ENCODE measurements at regions not wholly inside any gene's neighbourhood (a gene's known extent, or its start where the extent isn't known, plus 50 kb on each side); places are given as distances from the start of the nearest gene placed in this dataset.

DNA sequence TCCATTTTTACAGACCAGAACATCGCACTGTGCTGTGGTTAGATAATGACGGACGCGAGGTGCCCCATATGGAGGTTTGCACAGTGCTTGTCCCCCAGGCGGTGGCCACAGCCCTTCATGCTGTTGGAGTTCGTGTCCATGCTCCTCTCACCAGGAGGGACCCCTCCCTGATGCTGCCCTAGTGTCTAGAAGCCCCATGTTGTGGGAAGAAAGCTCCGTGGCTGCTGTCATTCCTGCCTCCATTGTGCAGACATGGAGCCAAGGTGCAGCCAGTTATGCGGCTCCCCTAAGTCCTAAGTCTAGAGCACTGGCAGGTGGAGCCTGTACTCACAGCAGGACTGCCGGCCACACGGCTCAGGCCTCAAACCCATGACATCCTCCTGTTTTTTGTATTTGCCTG, 464.9 kb downstream of the EIPR1 start (continued):
- TF ChIP-seq, protein P1, sequence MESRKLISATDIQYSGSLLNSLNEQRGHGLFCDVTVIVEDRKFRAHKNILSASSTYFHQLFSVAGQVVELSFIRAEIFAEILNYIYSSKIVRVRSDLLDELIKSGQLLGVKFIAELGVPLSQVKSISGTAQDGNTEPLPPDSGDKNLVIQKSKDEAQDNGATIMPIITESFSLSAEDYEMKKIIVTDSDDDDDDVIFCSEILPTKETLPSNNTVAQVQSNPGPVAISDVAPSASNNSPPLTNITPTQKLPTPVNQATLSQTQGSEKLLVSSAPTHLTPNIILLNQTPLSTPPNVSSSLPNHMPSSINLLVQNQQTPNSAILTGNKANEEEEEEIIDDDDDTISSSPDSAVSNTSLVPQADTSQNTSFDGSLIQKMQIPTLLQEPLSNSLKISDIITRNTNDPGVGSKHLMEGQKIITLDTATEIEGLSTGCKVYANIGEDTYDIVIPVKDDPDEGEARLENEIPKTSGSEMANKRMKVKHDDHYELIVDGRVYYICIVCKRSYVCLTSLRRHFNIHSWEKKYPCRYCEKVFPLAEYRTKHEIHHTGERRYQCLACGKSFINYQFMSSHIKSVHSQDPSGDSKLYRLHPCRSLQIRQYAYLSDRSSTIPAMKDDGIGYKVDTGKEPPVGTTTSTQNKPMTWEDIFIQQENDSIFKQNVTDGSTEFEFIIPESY (IDR thresholded peaks at IDR 0.05; ENCODE audit: extremely low read depth, insufficient replicate concordance, low read length) = no peak
- no peak for TF ChIP-seq SRF (IDR thresholded peaks at IDR 0.05; ENCODE audit: low read depth)
- TF ChIP-seq, protein P2, sequence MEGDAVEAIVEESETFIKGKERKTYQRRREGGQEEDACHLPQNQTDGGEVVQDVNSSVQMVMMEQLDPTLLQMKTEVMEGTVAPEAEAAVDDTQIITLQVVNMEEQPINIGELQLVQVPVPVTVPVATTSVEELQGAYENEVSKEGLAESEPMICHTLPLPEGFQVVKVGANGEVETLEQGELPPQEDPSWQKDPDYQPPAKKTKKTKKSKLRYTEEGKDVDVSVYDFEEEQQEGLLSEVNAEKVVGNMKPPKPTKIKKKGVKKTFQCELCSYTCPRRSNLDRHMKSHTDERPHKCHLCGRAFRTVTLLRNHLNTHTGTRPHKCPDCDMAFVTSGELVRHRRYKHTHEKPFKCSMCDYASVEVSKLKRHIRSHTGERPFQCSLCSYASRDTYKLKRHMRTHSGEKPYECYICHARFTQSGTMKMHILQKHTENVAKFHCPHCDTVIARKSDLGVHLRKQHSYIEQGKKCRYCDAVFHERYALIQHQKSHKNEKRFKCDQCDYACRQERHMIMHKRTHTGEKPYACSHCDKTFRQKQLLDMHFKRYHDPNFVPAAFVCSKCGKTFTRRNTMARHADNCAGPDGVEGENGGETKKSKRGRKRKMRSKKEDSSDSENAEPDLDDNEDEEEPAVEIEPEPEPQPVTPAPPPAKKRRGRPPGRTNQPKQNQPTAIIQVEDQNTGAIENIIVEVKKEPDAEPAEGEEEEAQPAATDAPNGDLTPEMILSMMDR (IDR thresholded peaks at IDR 0.05 in 2 of 3, conservative IDR thresholded peaks at IDR 0.05 in 1 of 3; ENCODE audit: borderline replicate concordance in 1 of 3, insufficient read depth in 1 of 3, low read depth in 2 of 3, low read length in 2 of 3) = no peak
- TF ChIP-seq POLR2AphosphoS5 (IDR thresholded peaks at IDR 0.05; ENCODE audit: low read depth, low read length) = no peak
- no peak for TF ChIP-seq EZH2phosphoT487 (IDR thresholded peaks at IDR 0.05; ENCODE audit: borderline replicate concordance)
- no peak for TF ChIP-seq ZFX (IDR thresholded peaks at IDR 0.05)
- no peak for TF ChIP-seq RAD21 (IDR thresholded peaks at IDR 0.05; ENCODE audit: low read depth)

DNA sequence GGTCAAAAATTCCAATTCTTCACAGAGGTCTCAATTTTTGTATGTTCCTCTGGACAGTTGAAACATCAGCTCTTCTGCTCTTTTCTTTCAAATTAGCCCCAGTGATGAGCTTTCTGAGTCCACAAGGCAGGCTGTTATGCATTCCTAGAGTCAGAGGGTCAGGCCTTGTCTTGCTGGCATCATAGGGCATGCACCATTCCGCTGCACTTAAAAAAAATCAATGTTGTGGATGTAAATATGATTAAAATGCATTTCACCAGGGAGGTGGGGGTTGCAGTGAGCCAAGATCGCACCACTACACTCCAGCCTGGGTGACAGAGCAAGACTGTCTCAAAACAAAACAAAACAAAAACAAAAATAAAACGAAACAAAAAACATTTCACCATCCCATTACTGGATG, 465.3 kb downstream of the EIPR1 start:
- Histone ChIP-seq H3K9me3 (ENCODE audit: control insufficient read depth in 1 of 2, insufficient read depth in 1 of 2, low read depth in 1 of 2, low read length in 2 of 2) (0 out of 4 replicates have a peak, but pooled peaks cover 0 to 6% of the 10 kb centered on the region in 2 experiments), H4K20me1 (ENCODE audit: insufficient read depth) (no peaks in the 10 kb centered on the region), H3K4me3 (replicated peaks in 1 of 2; ENCODE audit: low read depth in 1 of 2, low read length in 2 of 2) (no peak overlapping the region), H3K36me3 (ENCODE audit: control insufficient read depth in 1 of 2, insufficient read depth in 2 of 2, low read length in 2 of 2) (no peaks in the 10 kb centered on the region), H3K9ac (ENCODE audit: low read length) (no peak overlapping the region), H3K27ac (ENCODE audit: low read depth, low read length) (no peak overlapping the region), H3K4me1 (ENCODE audit: control insufficient read depth in 1 of 2, insufficient read depth in 2 of 2, low read length in 2 of 2) (no peaks in the 10 kb centered on the region), H3K9me2 (ENCODE audit: insufficient read depth) (no peaks in the 10 kb centered on the region), H3K4me2 (ENCODE audit: low read length) (no peak overlapping the region), H3K79me2 (ENCODE audit: insufficient read depth, low read length) (no peaks in the 10 kb centered on the region), H3K27me3 (ENCODE audit: insufficient read depth, low read length) (peaks cover 4% of the 10 kb centered on the region; the same call in 1 of the 2 replicates), H2AFZ (ENCODE audit: low read depth, low read length, poor library complexity, severe bottlenecking) (no peak overlapping the region)
- DNase-seq (ENCODE audit: low read depth, low spot score) (no peak), ATAC-seq (no peak)
- POLR2A ChIA-PET = no interaction called here
- RAD21 ChIA-PET (ENCODE audit: low non-redundant PET in 1 of 2, low total read pairs in 2 of 2, uncharacterized antibody in 2 of 2, unreplicated experiment in 2 of 2) = no interaction called here
- CTCF ChIA-PET = no interaction called here
- intact Hi-C loops (cut with micrococcal nuclease) = no loop called here
- no peak for TF ChIP-seq POLR2AphosphoS5 (IDR thresholded peaks at IDR 0.05; ENCODE audit: low read depth, low read length)
- no peak for TF ChIP-seq EGR1 (IDR thresholded peaks at IDR 0.05; ENCODE audit: low read depth)
- no peak for TF ChIP-seq RAD21 (IDR thresholded peaks at IDR 0.05; ENCODE audit: low read depth)
- TF ChIP-seq, protein P3, sequence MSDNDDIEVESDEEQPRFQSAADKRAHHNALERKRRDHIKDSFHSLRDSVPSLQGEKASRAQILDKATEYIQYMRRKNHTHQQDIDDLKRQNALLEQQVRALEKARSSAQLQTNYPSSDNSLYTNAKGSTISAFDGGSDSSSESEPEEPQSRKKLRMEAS (IDR thresholded peaks at IDR 0.05) = no peak
- TF ChIP-seq CBX3 (IDR thresholded peaks at IDR 0.05; ENCODE audit: low read depth) = no peak
- TF ChIP-seq, protein P1 (IDR thresholded peaks at IDR 0.05; ENCODE audit: extremely low read depth, insufficient replicate concordance, low read length) = no peak
- TF ChIP-seq FOSL1 (IDR thresholded peaks at IDR 0.05; ENCODE audit: low read depth) = no peak
- no peak for TF ChIP-seq POLR2A (IDR thresholded peaks at IDR 0.05; ENCODE audit: borderline replicate concordance, extremely low read depth, insufficient read depth, insufficient read length)
- TF ChIP-seq EZH2phosphoT487 (IDR thresholded peaks at IDR 0.05; ENCODE audit: borderline replicate concordance) = no peak
- TF ChIP-seq, protein P4, sequence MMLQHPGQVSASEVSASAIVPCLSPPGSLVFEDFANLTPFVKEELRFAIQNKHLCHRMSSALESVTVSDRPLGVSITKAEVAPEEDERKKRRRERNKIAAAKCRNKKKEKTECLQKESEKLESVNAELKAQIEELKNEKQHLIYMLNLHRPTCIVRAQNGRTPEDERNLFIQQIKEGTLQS (IDR thresholded peaks at IDR 0.05) = no peak
- TF ChIP-seq SRF (IDR thresholded peaks at IDR 0.05; ENCODE audit: low read depth) = no peak
- no peak for TF ChIP-seq SP1 (IDR thresholded peaks at IDR 0.05; ENCODE audit: low read depth)
- TF ChIP-seq JUND (IDR thresholded peaks at IDR 0.05) = no peak
- no peak for TF ChIP-seq SIN3A (IDR thresholded peaks at IDR 0.05; ENCODE audit: low read depth)
- no peak for TF ChIP-seq ELF1 (IDR thresholded peaks at IDR 0.05; ENCODE audit: borderline replicate concordance, low read depth)
- no peak for TF ChIP-seq EZH2 (IDR thresholded peaks at IDR 0.05)
- no peak for TF ChIP-seq ZNF274 (IDR thresholded peaks at IDR 0.05; ENCODE audit: low read depth, low read length)
- no TSS peak for BruUV-seq (replicated peaks)

Measured in HCT116 (cell line).